Common myeloid progenitor, CD34-positive (primary cell): ENCODE measurements at regions not wholly inside any gene's neighbourhood (a gene's known extent, or its start where the extent isn't known, plus 50 kb on each side); places are given as distances from the start of the nearest gene placed in this dataset.

Experiments
- CTCF ChIA-PET: fragments of 350-600 bp; sonication (Branson Sonifier 250); formaldehyde crosslinking; loops from one replicate; lab custom pipeline; 2021; ENCODE audit warnings: antibody characterized with exemption; lab: Charles Lee
- POLR2A ChIA-PET: fragments of 350-600 bp; sonication (Branson Sonifier 250); formaldehyde crosslinking; loops from one replicate; lab custom pipeline; 2021; ENCODE audit warnings: antibody characterized with exemption; lab: Charles Lee
- DNase-seq, 3 donors: peaks; one replicate each; pipeline versions ENCODE4 v3.0.0 to v3.0.0-alpha.2; 2013
- H3K27ac ChIP-seq, 2 experiments: 1 replicate in 1 of 2; 2 replicates in 1 of 2; pipeline ENCODE4 v1.7.0; 2013; ENCODE audit warnings: inconsistent platforms in 2 of 2, low read length in 2 of 2, mild to moderate bottlenecking in 2 of 2, low read depth in 1 of 2, moderate library complexity in 1 of 2; ENCODE audit not compliant: severe bottlenecking in 2 of 2, insufficient read depth in 1 of 2, poor library complexity in 1 of 2
- H3K27me3 ChIP-seq, 5 experiments: replicated peaks in 2 of 5; 1 replicate in 3 of 5; 2 replicates in 2 of 5; pipeline versions ENCODE4 v1.6.1 to v1.7.0; 2013; ENCODE audit warnings: low read length in 4 of 5, mild to moderate bottlenecking in 2 of 5, moderate library complexity in 2 of 5, inconsistent platforms in 1 of 5; ENCODE audit not compliant: insufficient read depth in 5 of 5, control insufficient read depth in 4 of 5
- H3K36me3 ChIP-seq, 4 experiments: 1 replicate in 2 of 4; 2 replicates in 2 of 4; pipeline versions ENCODE4 v1.6.1 to v1.7.0; 2013; ENCODE audit warnings: low read length in 3 of 4, control low read depth in 1 of 4, mild to moderate bottlenecking in 1 of 4; ENCODE audit not compliant: control insufficient read depth in 4 of 4, insufficient read depth in 4 of 4
- H3K4me1 ChIP-seq, 4 experiments: 1 replicate in 3 of 4; 2 replicates in 1 of 4; pipeline versions ENCODE4 v1.6.1 to v1.7.1; 2013; ENCODE audit warnings: low read length in 3 of 4, mild to moderate bottlenecking in 3 of 4, control low read depth in 1 of 4, inconsistent platforms in 1 of 4, moderate library complexity in 1 of 4; ENCODE audit not compliant: control insufficient read depth in 4 of 4, insufficient read depth in 4 of 4; ENCODE audit errors: control extremely low read depth in 1 of 4
- H3K4me3 ChIP-seq, 7 experiments: 1 replicate in 4 of 7; 2 replicates in 3 of 7; pipeline versions ENCODE4 v1.5.1 to v1.7.0; 2013; ENCODE audit warnings: mild to moderate bottlenecking in 7 of 7, low read length in 6 of 7, moderate library complexity in 6 of 7, inconsistent platforms in 2 of 7, low read depth in 2 of 7, control low read depth in 1 of 7; ENCODE audit not compliant: insufficient read depth in 4 of 7, control insufficient read depth in 1 of 7; ENCODE audit errors: extremely low read depth in 1 of 7
- H3K9me3 ChIP-seq, 5 experiments: 1 replicate in 4 of 5; 2 replicates in 1 of 5; pipeline versions ENCODE4 v1.6.1 to v1.7.1; 2013; ENCODE audit warnings: low read length in 4 of 5, mild to moderate bottlenecking in 2 of 5, inconsistent platforms in 1 of 5, low read depth in 1 of 5, moderate library complexity in 1 of 5; ENCODE audit not compliant: control insufficient read depth in 4 of 5, insufficient read depth in 2 of 5; ENCODE audit errors: control extremely low read depth in 1 of 5
- WGBS: methylation state at CpG from one replicate; pipeline ENCODE4 v1.1.5; 2013; ENCODE audit not compliant: insufficient coverage; 5-methylcytosine and 5-hydroxymethylcytosine counted together

- Histone ChIP-seq H3K4me3 (no peak overlapping the region), H3K27ac (no peak overlapping the region), H3K27me3 (no peaks in the 10 kb centered on the region), H3K36me3 (no peaks in the 10 kb centered on the region), H3K9me3 (no peaks in the 10 kb centered on the region), H3K4me1 (no peaks in the 10 kb centered on the region)
- 43% methylated on average over 1 of the region's 4 CpGs for WGBS
- no peak for DNase-seq
- POLR2A ChIA-PET: no interaction called here
- CTCF ChIA-PET: no interaction called here
These were observed 434.8 kb upstream of the IGFBP7 start for GRCh38 chr4:57544811-57545654.

GRCh38 chr4:57504797-57505530 is 394.8 kb upstream of the IGFBP7 start:
- CTCF ChIA-PET: no interaction called here
- H3K27ac ChIP-seq: no peak overlapping the region
- 92% methylated on average over 2 of the region's 5 CpGs for WGBS
- no peak overlapping the region for H3K4me3 ChIP-seq
- no peak for DNase-seq
- no peaks in the 10 kb centered on the region for H3K9me3 ChIP-seq
- no peaks in the 10 kb centered on the region for H3K36me3 ChIP-seq
- no peaks in the 10 kb centered on the region for H3K27me3 ChIP-seq
- POLR2A ChIA-PET: no interaction called here
- no peaks in the 10 kb centered on the region for H3K4me1 ChIP-seq

GRCh38 chr4:57504139-57504538 is 394.0 kb upstream of the IGFBP7 start:
- ChIA-PET CTCF (no interaction called here), POLR2A (no interaction called here)
- no peak overlapping the region for H3K27ac ChIP-seq
- H3K9me3 ChIP-seq: no peaks in the 10 kb centered on the region
- DNase-seq: no peak
- no peaks in the 10 kb centered on the region for H3K36me3 ChIP-seq
- no peak overlapping the region for H3K4me3 ChIP-seq
- WGBS: no CpG with 5 or more reads among the region's 3 CpGs
- no peaks in the 10 kb centered on the region for H3K27me3 ChIP-seq
- no peaks in the 10 kb centered on the region for H3K4me1 ChIP-seq

GRCh38 chr4:57501720-57502119 is 391.5 kb upstream of the IGFBP7 start:
- 95% methylated on average over 3 of the region's 4 CpGs for WGBS
- Histone ChIP-seq H3K4me1 (no peaks in the 10 kb centered on the region), H3K9me3 (no peaks in the 10 kb centered on the region), H3K27me3 (no peaks in the 10 kb centered on the region), H3K27ac (no peak overlapping the region), H3K36me3 (no peaks in the 10 kb centered on the region), H3K4me3 (no peak overlapping the region)
- POLR2A ChIA-PET: no interaction called here
- CTCF ChIA-PET: no interaction called here
- no peak for DNase-seq

GRCh38 chr4:57499786-57500185 is 389.6 kb upstream of the IGFBP7 start:
- 83% methylated on average over 6 of the region's 6 CpGs for WGBS
- Histone ChIP-seq H3K27me3 (no peaks in the 10 kb centered on the region), H3K4me3 (no peak overlapping the region), H3K4me1 (no peaks in the 10 kb centered on the region), H3K27ac (no peak overlapping the region), H3K36me3 (no peaks in the 10 kb centered on the region), H3K9me3 (no peaks in the 10 kb centered on the region)
- ChIA-PET POLR2A (no interaction called here), CTCF (no interaction called here)
- peak in 1 of 3 donors; percentile 2 for DNase-seq

- 100% methylated on average over 2 of the region's 4 CpGs for WGBS
- Histone ChIP-seq H3K9me3 (no peaks in the 10 kb centered on the region), H3K4me3 (no peak overlapping the region), H3K27ac (no peak overlapping the region), H3K27me3 (no peaks in the 10 kb centered on the region), H3K4me1 (no peaks in the 10 kb centered on the region), H3K36me3 (no peaks in the 10 kb centered on the region)
- ChIA-PET CTCF (no interaction called here), POLR2A (no interaction called here)
- DNase-seq: no peak
These were observed 388.1 kb upstream of the IGFBP7 start for GRCh38 chr4:57498251-57498650.
